Glutamatergic neuron (in vitro differentiated cells): ENCODE measurements at regions not wholly inside any gene's neighbourhood (a gene's known extent, or its start where the extent isn't known, plus 50 kb on each side); places are given as distances from the start of the nearest gene placed in this dataset.

Source experiments
- DNase-seq: peaks from one replicate; pipeline ENCODE4 v3.0.0; 2022
- H3K27ac Mint-ChIP-seq: one replicate; pipeline ENCODE4 v1.8.0; 2020; ENCODE audit warnings: mild to moderate bottlenecking, mixed read lengths, inconsistent platforms; ENCODE audit not compliant: unreplicated experiment
- H3K27me3 Mint-ChIP-seq: one replicate; pipeline ENCODE4 v1.8.0; 2020; ENCODE audit warnings: mild to moderate bottlenecking, moderate library complexity, mixed read lengths, inconsistent platforms; ENCODE audit not compliant: unreplicated experiment
- H3K36me3 Mint-ChIP-seq: one replicate; pipeline ENCODE4 v1.8.0; 2020; ENCODE audit warnings: mild to moderate bottlenecking, mixed read lengths, inconsistent platforms; ENCODE audit not compliant: unreplicated experiment
- H3K4me1 Mint-ChIP-seq: one replicate; pipeline ENCODE4 v1.8.0; 2020; ENCODE audit warnings: mild to moderate bottlenecking, low read depth, mixed read lengths, inconsistent platforms; ENCODE audit not compliant: unreplicated experiment
- H3K4me3 Mint-ChIP-seq: one replicate; pipeline ENCODE4 v1.8.0; 2020; ENCODE audit warnings: mild to moderate bottlenecking, mixed read lengths, inconsistent platforms; ENCODE audit not compliant: unreplicated experiment
- H3K9me3 Mint-ChIP-seq: one replicate; pipeline ENCODE4 v1.8.0; 2020; ENCODE audit warnings: mild to moderate bottlenecking, moderate library complexity, mixed read lengths, inconsistent platforms; ENCODE audit not compliant: unreplicated experiment
- CTCF ChIP-seq: fragments of 200-600 bp; sonication (generic); IDR thresholded peaks from one replicate; pipeline ENCODE4 v1.5.0; 2021; ENCODE audit not compliant: partially characterized antibody, unreplicated experiment

DNA sequence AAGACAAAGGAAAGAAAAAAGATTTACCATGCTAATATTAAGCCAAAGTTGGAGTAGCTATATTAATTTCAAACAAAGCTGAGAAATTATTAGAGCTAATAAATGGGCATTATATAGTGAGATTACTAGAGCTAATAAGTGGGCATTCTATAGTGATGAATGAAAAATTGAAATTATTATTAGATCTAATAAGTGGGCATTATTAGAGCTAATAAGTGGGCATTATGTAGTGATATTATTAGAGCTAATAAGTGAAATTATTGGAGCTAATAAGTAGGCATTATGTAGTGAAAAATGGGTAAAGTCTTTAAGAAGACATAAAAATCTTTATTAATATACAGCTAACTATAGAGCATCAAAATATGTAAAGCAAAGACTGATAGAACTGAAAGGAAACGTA, 745.7 kb downstream of the TRIB2 start:
- H3K4me3 Mint-ChIP-seq = no peak overlapping the region
- H3K9me3 Mint-ChIP-seq = no peaks in the 10 kb centered on the region
- no peak overlapping the region for H3K27ac Mint-ChIP-seq

GRCh38 chr2:13466076-13466475, 749.3 kb downstream of the TRIB2 start:
- Mint-ChIP-seq H3K36me3 (no peaks in the 10 kb centered on the region), H3K27ac (no peak overlapping the region), H3K4me3 (no peak overlapping the region), H3K9me3 (no peaks in the 10 kb centered on the region), H3K4me1 (no peaks in the 10 kb centered on the region), H3K27me3 (no peaks in the 10 kb centered on the region)
- no peak for TF ChIP-seq CTCF
- DNase-seq = no peak

More for the DNA sequence above, 745.7 kb downstream of the TRIB2 start:
- TF ChIP-seq CTCF = no peak
- H3K27me3 Mint-ChIP-seq = no peaks in the 10 kb centered on the region
- no peak for DNase-seq
- H3K36me3 Mint-ChIP-seq = no peaks in the 10 kb centered on the region
- H3K4me1 Mint-ChIP-seq = no peaks in the 10 kb centered on the region

GRCh38 chr2:13474538-13474937, 757.8 kb downstream of the TRIB2 start:
- Mint-ChIP-seq H3K27me3 (no peaks in the 10 kb centered on the region), H3K4me3 (no peak overlapping the region), H3K27ac (no peak overlapping the region), H3K36me3 (no peaks in the 10 kb centered on the region), H3K9me3 (no peaks in the 10 kb centered on the region), H3K4me1 (no peaks in the 10 kb centered on the region)
- no peak for TF ChIP-seq CTCF
- no peak for DNase-seq

DNA sequence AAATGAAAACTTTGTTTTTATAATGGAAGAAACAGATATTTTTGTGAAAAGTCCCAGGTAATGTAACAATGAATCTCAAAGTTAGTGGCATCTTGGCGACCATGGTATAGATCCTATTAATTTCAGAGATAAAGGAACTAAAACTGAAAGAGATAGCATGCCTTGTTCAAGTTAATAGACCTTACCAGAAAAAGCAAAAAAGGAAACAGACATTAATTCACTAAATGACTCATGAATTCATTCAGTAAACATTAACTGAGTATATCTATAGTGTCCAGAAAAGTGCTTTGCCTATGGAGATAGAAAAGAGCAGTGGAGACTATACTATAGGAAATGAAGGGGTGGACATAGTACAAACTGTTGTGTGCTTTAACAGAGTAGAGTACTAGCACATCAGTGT, 763.3 kb downstream of the TRIB2 start:
- H3K9me3 Mint-ChIP-seq = no peaks in the 10 kb centered on the region
- no peak overlapping the region for H3K4me3 Mint-ChIP-seq
- TF ChIP-seq CTCF = no peak

DNA sequence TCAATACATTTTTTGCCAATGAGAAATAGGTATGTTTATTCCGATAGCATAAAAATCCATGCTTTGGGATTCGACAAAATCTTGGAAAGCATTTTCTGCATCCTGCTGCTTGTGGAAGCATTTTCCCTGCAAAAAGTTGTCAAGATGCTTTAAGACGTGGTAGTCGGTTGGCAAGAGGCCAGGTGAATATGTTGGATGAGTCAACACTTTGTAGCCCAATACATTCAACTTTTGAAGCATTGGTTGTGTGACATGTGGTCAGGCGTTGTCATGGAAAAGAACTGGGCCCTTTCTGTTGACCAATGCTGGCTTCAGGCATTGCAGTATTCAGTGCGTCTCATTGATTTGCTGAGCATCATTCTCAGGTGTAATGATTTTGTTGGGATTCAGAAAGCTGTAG, 764.5 kb downstream of the TRIB2 start:
- Mint-ChIP-seq H3K4me1 (peaks cover 3% of the 10 kb centered on the region), H3K9me3 (no peaks in the 10 kb centered on the region), H3K27ac (no peak overlapping the region), H3K27me3 (no peaks in the 10 kb centered on the region), H3K36me3 (no peaks in the 10 kb centered on the region), H3K4me3 (no peak overlapping the region)
- no peak for DNase-seq
- no peak for TF ChIP-seq CTCF

More for the DNA sequence above, 763.3 kb downstream of the TRIB2 start:
- DNase-seq = no peak
- no peaks in the 10 kb centered on the region for H3K36me3 Mint-ChIP-seq
- peaks cover 3% of the 10 kb centered on the region for H3K4me1 Mint-ChIP-seq
- H3K27ac Mint-ChIP-seq = no peak overlapping the region
- no peaks in the 10 kb centered on the region for H3K27me3 Mint-ChIP-seq
